Endothelial cell of umbilical vein (primary cell): ENCODE measurements at regions not wholly inside any gene's neighbourhood (a gene's known extent, or its start where the extent isn't known, plus 50 kb on each side); places are given as distances from the start of the nearest gene placed in this dataset.
"Not testable (repeated sequence)": the region's sequence is repeated elsewhere in the genome, so short reads cannot be mapped to it uniquely, and the experiment has no call there.

Source experiments
- BruUV-seq: library from RNA; stranded (reverse); fragments of 400-500 nt; replicated peaks from 2 replicates; lab custom pipeline; 2021; lab: Mats Ljungman, UMichigan
- CTCF ChIA-PET: fragments of 300-600, 350-600 bp; sonication (Branson Sonifier 250); formaldehyde crosslinking; loops from one replicate; lab custom pipeline; 2021; ENCODE audit warnings: antibody characterized with exemption, inconsistent platforms; lab: Charles Lee
- POLR2A ChIA-PET: fragments of 300-600, 350-600 bp; sonication (Branson Sonifier 250); formaldehyde crosslinking; loops from one replicate; lab custom pipeline; 2021; ENCODE audit warnings: antibody characterized with exemption, inconsistent platforms; lab: Charles Lee
- DNase-seq: peaks from one replicate; pipeline ENCODE4 v3.0.0-alpha.2; 2011; ENCODE audit warnings: low read depth, low spot score
- FAIRE-seq: peaks from 2 replicates; lab custom pipeline; 2011; peaks lifted over from hg19 to GRCh38; lab: Jason Lieb, UNC
- H2AFZ ChIP-seq: 2 replicates; pipeline ENCODE4 v1.6.0; 2012; ENCODE audit warnings: low read depth, low read length, control low read depth, inconsistent platforms
- H3K27ac ChIP-seq: 2 replicates; pipeline ENCODE4 v1.5.1; 2011; ENCODE audit warnings: low read depth, mild to moderate bottlenecking, control low read depth, low read length, moderate library complexity; ENCODE audit not compliant: insufficient read depth
- H3K27me3 ChIP-seq, 2 experiments: 2 replicates each; pipeline versions ENCODE4 v1.6.0 to v1.6.1; 2011; ENCODE audit warnings: low read length in 2 of 2, mixed read lengths in 1 of 2; ENCODE audit not compliant: control insufficient read depth in 2 of 2, insufficient read depth in 2 of 2
- H3K36me3 ChIP-seq, 2 experiments: 2 replicates in 1 of 2; 3 replicates in 1 of 2; pipeline ENCODE4 v1.5.1; 2011; ENCODE audit warnings: low read length in 2 of 2, mild to moderate bottlenecking in 1 of 2, moderate library complexity in 1 of 2; ENCODE audit not compliant: control insufficient read depth in 2 of 2, insufficient read depth in 2 of 2; ENCODE audit errors: extremely low read depth in 1 of 2
- H3K4me1 ChIP-seq: 3 replicates; pipeline ENCODE4 v1.5.1; 2011; ENCODE audit warnings: mild to moderate bottlenecking, low read length; ENCODE audit not compliant: control insufficient read depth, insufficient read depth; ENCODE audit errors: extremely low read depth
- H3K4me2 ChIP-seq: 2 replicates; pipeline ENCODE4 v1.6.1; 2011; ENCODE audit warnings: low read length, control low read depth, mixed read lengths; ENCODE audit not compliant: insufficient read depth
- H3K4me3 ChIP-seq, 3 experiments: fragments of 200-600 bp in 1 of 3; sonication (generic), shearing (Covaris generic) in 1 of 3; replicated peaks in 1 of 3; 2 replicates each; pipeline ENCODE4 v1.5.1; 2011 to 2016; ENCODE audit warnings: control low read depth in 3 of 3, low read length in 3 of 3, mild to moderate bottlenecking in 2 of 3, inconsistent platforms in 1 of 3, low read depth in 1 of 3, moderate library complexity in 1 of 3; ENCODE audit not compliant: insufficient read depth in 1 of 3
- H3K79me2 ChIP-seq: 2 replicates; pipeline ENCODE4 v1.6.0; 2012; ENCODE audit warnings: low read length, inconsistent platforms; ENCODE audit not compliant: control insufficient read depth, insufficient read depth
- H3K9ac ChIP-seq: replicated peaks from 2 replicates; pipeline ENCODE3; 2011; ENCODE audit warnings: low read length, control low read depth; ENCODE audit not compliant: insufficient read depth; ENCODE audit errors: extremely low read depth
- H3K9me1 ChIP-seq: replicated peaks from 3 replicates; pipeline ENCODE4 v1.6.0; 2011; ENCODE audit warnings: mild to moderate bottlenecking, low read length; ENCODE audit not compliant: control insufficient read depth, insufficient read depth; ENCODE audit errors: extremely low read depth
- H3K9me3 ChIP-seq: replicated peaks from 2 replicates; pipeline ENCODE4 v1.5.1; 2012; ENCODE audit warnings: low read length, inconsistent platforms; ENCODE audit not compliant: control insufficient read depth, insufficient read depth
- H4K20me1 ChIP-seq: replicated peaks from 2 replicates; pipeline ENCODE3; 2011; ENCODE audit warnings: mild to moderate bottlenecking, low read length; ENCODE audit not compliant: control insufficient read depth, insufficient read depth; ENCODE audit errors: extremely low read depth
- dilution Hi-C: fragments of 300-500 bp; cut with MboI; formaldehyde crosslinking; loops from one replicate; pipeline ENCODE4 v1.15.0; 2019; ENCODE audit warnings: low sequenced_read_pairs; ENCODE audit not compliant: extremely low pct_ligation_motif_present
- intact Hi-C: fragments of 100-400 bp; cut with micrococcal nuclease; formaldehyde crosslinking; loops from one replicate; pipeline ENCODE4 v1.10.0; 2022

DNA sequence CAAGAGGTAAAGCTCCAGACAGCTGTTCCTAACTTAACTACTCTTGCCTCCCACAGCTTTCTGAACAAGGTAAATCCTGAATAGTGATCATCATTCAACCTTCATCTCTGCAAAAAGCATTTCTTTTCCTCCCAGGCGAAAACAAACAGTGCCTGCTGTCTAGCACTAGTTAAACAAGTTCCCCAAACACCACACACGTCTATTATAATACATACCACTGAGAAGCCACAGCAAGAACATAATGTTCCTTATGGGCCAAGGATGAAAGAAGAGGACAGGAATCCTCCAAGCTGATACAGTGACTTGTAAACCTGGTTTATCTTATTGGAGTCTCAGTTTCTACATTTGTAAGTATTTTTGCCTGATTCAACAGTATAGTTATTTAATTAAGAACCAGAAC is 56.1 kb upstream of the PDPR start:
- DNase-seq, FAIRE-seq, CTCF ChIA-PET, H3K4me3 ChIP-seq, H3K27ac ChIP-seq, BruUV-seq, H3K79me2 ChIP-seq, H3K36me3 ChIP-seq, H3K9me3 ChIP-seq, dilution Hi-C loops, H2AFZ ChIP-seq, H4K20me1 ChIP-seq, H3K4me2 ChIP-seq, H3K27me3 ChIP-seq, H3K9me1 ChIP-seq, POLR2A ChIA-PET, H3K9ac ChIP-seq, intact Hi-C loops, H3K4me1 ChIP-seq: not testable (repeated sequence)

DNA sequence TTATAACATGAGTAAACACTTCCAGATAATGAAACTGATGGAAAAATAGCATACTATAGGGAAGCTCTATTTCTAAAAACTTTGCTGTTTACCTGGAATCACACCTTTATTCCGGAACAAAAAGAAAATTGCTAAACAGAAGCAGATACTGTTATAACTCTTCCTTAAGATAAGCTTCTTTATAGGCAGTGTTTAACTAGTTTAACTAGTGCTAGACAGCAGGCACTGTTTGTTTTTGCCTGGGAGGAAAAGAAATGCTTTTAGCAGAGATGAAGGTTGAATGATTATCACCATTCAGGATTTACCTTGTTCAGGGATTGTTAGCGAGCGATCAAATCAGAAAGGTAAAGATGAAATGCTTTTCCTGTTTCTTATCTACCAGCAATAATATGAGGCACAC is 54.7 kb upstream of the PDPR start:
- H3K4me3 ChIP-seq, H3K9ac ChIP-seq, H3K4me1 ChIP-seq, H3K27ac ChIP-seq, H2AFZ ChIP-seq, H4K20me1 ChIP-seq, dilution Hi-C loops, H3K4me2 ChIP-seq, H3K9me1 ChIP-seq, H3K79me2 ChIP-seq, DNase-seq, H3K9me3 ChIP-seq, H3K27me3 ChIP-seq, POLR2A ChIA-PET, intact Hi-C loops, FAIRE-seq, BruUV-seq, H3K36me3 ChIP-seq: not testable (repeated sequence)
- CTCF ChIA-PET, result interaction anchor here (1.4 kb wide), 1 partner anchor 129 kb away, joined by 4 read pairs; no protein-coding TSS in a partner anchor

DNA sequence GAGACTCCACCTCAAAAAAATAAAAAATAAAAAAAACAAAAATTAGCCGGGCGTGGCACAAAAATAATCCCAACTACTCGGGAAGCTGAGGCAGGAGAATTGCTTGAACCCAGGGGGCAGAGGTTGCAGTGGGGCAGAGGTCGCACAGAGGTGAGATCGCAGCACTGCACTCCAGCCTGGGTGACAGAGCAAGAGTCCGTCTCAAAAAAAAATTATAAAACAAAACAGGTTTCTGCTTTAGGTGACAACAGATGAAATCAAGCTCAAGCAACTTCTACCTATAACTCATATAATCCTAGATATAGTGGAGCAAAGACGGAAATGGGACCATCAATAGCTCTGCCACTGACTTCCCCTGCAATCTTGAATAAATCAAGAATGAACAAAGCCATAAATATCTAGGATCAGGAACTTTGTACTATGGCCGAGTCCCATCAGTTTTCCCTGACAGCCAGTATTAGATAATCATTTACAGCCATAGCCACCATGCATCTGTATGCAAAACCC is 53.6 kb upstream of the PDPR start:
- intact Hi-C loops, H3K9ac ChIP-seq, H3K27me3 ChIP-seq, H3K79me2 ChIP-seq, H3K4me1 ChIP-seq, H3K4me3 ChIP-seq, DNase-seq, H4K20me1 ChIP-seq, H3K9me3 ChIP-seq, H3K27ac ChIP-seq, H3K36me3 ChIP-seq, H2AFZ ChIP-seq, POLR2A ChIA-PET, H3K9me1 ChIP-seq, CTCF ChIA-PET, BruUV-seq, H3K4me2 ChIP-seq, dilution Hi-C loops, FAIRE-seq: not testable (repeated sequence)

DNA sequence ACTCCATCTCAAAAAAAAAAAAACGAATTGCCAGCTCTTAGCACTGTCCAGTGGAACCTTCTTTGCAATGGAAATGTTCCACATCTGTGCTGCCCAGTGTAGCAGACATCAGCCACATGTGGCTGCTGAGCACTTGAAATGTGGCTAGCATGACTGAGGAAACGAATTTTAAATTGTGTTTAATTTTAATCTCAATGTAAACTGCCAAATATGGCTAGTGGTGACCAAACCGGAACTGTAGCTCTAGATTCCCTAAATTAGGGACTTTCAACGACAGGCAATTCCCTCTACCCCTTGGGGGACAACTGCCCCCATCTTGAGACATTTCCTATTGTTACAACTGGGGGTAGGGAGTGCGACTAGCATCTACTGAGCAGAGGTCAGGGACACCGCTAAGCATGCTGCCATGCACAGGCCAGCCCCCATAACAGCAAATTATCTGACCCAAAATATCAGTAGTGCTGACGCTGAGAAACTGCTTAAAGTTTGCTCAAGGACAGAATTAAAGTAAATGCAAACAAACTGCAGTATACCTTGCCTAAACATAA is 52.4 kb upstream of the PDPR start:
- H4K20me1 ChIP-seq, H3K27me3 ChIP-seq, H3K36me3 ChIP-seq, DNase-seq, H2AFZ ChIP-seq, dilution Hi-C loops, FAIRE-seq, H3K27ac ChIP-seq, H3K4me1 ChIP-seq, H3K79me2 ChIP-seq, intact Hi-C loops, H3K9me3 ChIP-seq, H3K4me3 ChIP-seq, H3K9me1 ChIP-seq, H3K4me2 ChIP-seq, POLR2A ChIA-PET, CTCF ChIA-PET, BruUV-seq, H3K9ac ChIP-seq: not testable (repeated sequence)
